Adrenal gland (tissue), 9 donors: ENCODE measurements at regions not wholly inside any gene's neighbourhood (a gene's known extent, or its start where the extent isn't known, plus 50 kb on each side); places are given as distances from the start of the nearest gene placed in this dataset.

Experiments
- DNase-seq, 7 donors: peaks; one replicate each; pipeline ENCODE4 v3.0.0-alpha.2; 2019 to 2020
- H3K27ac ChIP-seq, 5 donors: fragments of 200-600 bp; sonication (generic) in 4 of 5; 1 replicate in 3 of 5; 2 replicates in 2 of 5; pipeline versions ENCODE4 v1.5.1 to v1.8.0; 2016 to 2020; ENCODE audit warnings: mild to moderate bottlenecking in 1 of 5
- H3K27me3 ChIP-seq: fragments of 200-600 bp; 2 replicates; pipeline ENCODE4 v1.8.0; 2021
- H3K36me3 ChIP-seq, 2 donors: fragments of 200-600 bp; replicated peaks in 1 of 2; 1 replicate in 1 of 2; 2 replicates in 1 of 2; pipeline versions ENCODE4 v1.5.1 to v1.8.0; 2018 to 2022
- H3K4me1 ChIP-seq, 2 donors: fragments of 200-600 bp; replicated peaks in 1 of 2; 1 replicate in 1 of 2; 2 replicates in 1 of 2; pipeline versions ENCODE4 v1.5.1 to v1.8.0; 2018 to 2021
- H3K4me3 ChIP-seq, 4 donors: fragments of 200-600 bp; sonication (generic) in 3 of 4; one replicate each; pipeline ENCODE4 v1.5.1; 2016 to 2018
- H3K9me3 ChIP-seq, 3 donors: fragments of 200-600 bp; sonication (generic) in 1 of 3; replicated peaks in 1 of 3; 1 replicate in 2 of 3; 2 replicates in 1 of 3; pipeline versions ENCODE4 v1.5.1 to v1.8.0; 2016 to 2021
- CTCF ChIP-seq, 6 experiments: fragments of 450-650 bp in 4 of 6; fragments of 200-600 bp in 2 of 6; sonication (generic) in 1 of 6; IDR thresholded peaks; 1 replicate in 5 of 6; 2 replicates in 1 of 6; pipeline versions ENCODE4 v1.5.1 to v1.8.0; 2016 to 2021; ENCODE audit warnings: antibody characterized with exemption in 6 of 6, mild to moderate bottlenecking in 2 of 6, moderate library complexity in 1 of 6
- POLR2A ChIP-seq, 2 donors: fragments of 450-650 bp; IDR thresholded peaks; one replicate each; pipeline ENCODE4 v1.6.1; 2017; ENCODE audit warnings: antibody characterized with exemption in 2 of 2, mild to moderate bottlenecking in 2 of 2, moderate library complexity in 1 of 2
- WGBS, 4 donors: extraction: QIAGEN DNeasy Blood & Tissue Kit in 2 of 4; methylation state at CpG; one replicate each; pipeline versions ENCODE4 v1.1.5 to v1.1.7; 2013 to 2017; 5-methylcytosine and 5-hydroxymethylcytosine counted together
- intact Hi-C, 2 donors: fragments of 100-400 bp; cut with DNase I; formaldehyde crosslinking; loops; one replicate each; pipeline versions ENCODE4 v1.14.1 to v1.15.0; 2022 to 2023
- donor health status: healthy with polysubstance abuse.
- donor health status: Bipolar disorder and iron deficiency.
- donor health status: DM: yes; HTN: yes; CAD: no.
- donor health status: DM: no; HTN: no; CAD: no.
- donor health status: DM: no; HTN: no; CAD: no.

- H3K36me3 ChIP-seq: no peaks in the 10 kb centered on the region
- H3K27me3 ChIP-seq: peaks cover 5% of the 10 kb centered on the region
- H3K27ac ChIP-seq: no peak overlapping the region
- no peak for DNase-seq
- H3K4me3 ChIP-seq: no peak overlapping the region
- no peaks in the 10 kb centered on the region for H3K4me1 ChIP-seq
- WGBS, 4 donors: 44 to 58% (median 52%) methylated on average over 5 of the region's 5 CpGs
- no peak for TF ChIP-seq CTCF (IDR thresholded peaks at IDR 0.05)
- TF ChIP-seq POLR2A (IDR thresholded peaks at IDR 0.05): no peak
- no peaks in the 10 kb centered on the region for H3K9me3 ChIP-seq
- intact Hi-C loops: loop anchor here in 1 of 2 donors (10.0 kb wide), 1 partner anchor 89 kb away; the partner anchor contains the start of gene BACH2
Observed at GRCh38 chr6:90383196-90383822, 86.7 kb upstream of the BACH2 start.

DNA sequence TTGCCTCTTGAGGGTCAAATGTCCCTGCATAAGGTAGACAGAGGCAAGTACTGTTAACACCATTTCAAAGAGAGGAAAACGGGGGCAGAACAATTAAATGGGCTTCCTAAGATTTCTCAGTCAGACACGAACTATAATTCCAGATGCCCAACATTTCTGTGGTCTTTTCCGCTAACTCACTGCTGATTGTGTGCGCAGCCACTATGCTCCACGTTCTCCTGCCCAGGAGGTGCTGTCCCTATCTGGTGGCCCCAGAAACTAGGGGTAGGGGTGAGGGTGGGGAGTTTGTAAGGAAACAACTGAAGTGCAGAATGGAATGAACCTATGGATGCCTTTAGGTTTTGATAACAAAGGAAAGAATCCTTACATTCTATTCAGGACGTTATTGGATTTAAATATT is 86.1 kb upstream of the BACH2 start:
- peaks cover 5% of the 10 kb centered on the region for H3K27me3 ChIP-seq
- DNase-seq: no peak
- 64 to 67% (median 66%) methylated on average over 6 of the region's 6 CpGs for WGBS, 4 donors
- no peak overlapping the region for H3K27ac ChIP-seq
- intact Hi-C loops: loop anchor here in 1 of 2 donors (10.0 kb wide), 1 partner anchor 88 kb away; the partner anchor contains the start of gene BACH2
- no peak overlapping the region for H3K4me3 ChIP-seq
- no peaks in the 10 kb centered on the region for H3K36me3 ChIP-seq
- TF ChIP-seq POLR2A (IDR thresholded peaks at IDR 0.05) (no peak), CTCF (IDR thresholded peaks at IDR 0.05) (no peak)
- no peaks in the 10 kb centered on the region for H3K9me3 ChIP-seq
- H3K4me1 ChIP-seq: no peaks in the 10 kb centered on the region

- Histone ChIP-seq H3K36me3 (no peaks in the 10 kb centered on the region), H3K27ac (no peak overlapping the region), H3K27me3 (no peaks in the 10 kb centered on the region), H3K4me1 (no peaks in the 10 kb centered on the region), H3K9me3 (no peaks in the 10 kb centered on the region), H3K4me3 (no peak overlapping the region)
- DNase-seq: peak in 1 of 7 donors; percentile 9
- 81 to 86% (median 82%) methylated on average over 8 to 9 of the region's 9 CpGs for WGBS, 4 donors
- intact Hi-C loops: no loop called here
- TF ChIP-seq CTCF (IDR thresholded peaks at IDR 0.05) (no peak), POLR2A (IDR thresholded peaks at IDR 0.05) (no peak)
Observed at GRCh38 chr6:90375681-90376439, 79.2 kb upstream of the BACH2 start.

GRCh38 chr6:90374201-90374600 is 77.6 kb upstream of the BACH2 start:
- peaks cover 0 to 5% of the 10 kb centered on the region in 2 donors for H3K4me1 ChIP-seq
- no peaks in the 10 kb centered on the region for H3K27me3 ChIP-seq
- H3K4me3 ChIP-seq: no peak overlapping the region
- no peaks in the 10 kb centered on the region for H3K9me3 ChIP-seq
- DNase-seq: no peak
- intact Hi-C loops: no loop called here
- H3K27ac ChIP-seq: no peak overlapping the region
- 56 to 90% (median 80%) methylated on average over 4 of the region's 4 CpGs for WGBS, 4 donors
- TF ChIP-seq POLR2A (IDR thresholded peaks at IDR 0.05) (no peak), CTCF (IDR thresholded peaks at IDR 0.05) (no peak)
- H3K36me3 ChIP-seq: no peaks in the 10 kb centered on the region
